Prostate gland (tissue), 2 donors: ENCODE measurements at regions not wholly inside any gene's neighbourhood (a gene's known extent, or its start where the extent isn't known, plus 50 kb on each side); places are given as distances from the start of the nearest gene placed in this dataset.

Source experiments
- DNase-seq: peaks from one replicate; pipeline ENCODE4 v3.0.0-alpha.2; 2019; ENCODE audit warnings: low spot score
- H3K27ac ChIP-seq, 2 donors: fragments of 200-600 bp; sonication (generic); 2 replicates each; pipeline ENCODE4 v1.5.1; 2017 to 2019
- H3K27me3 ChIP-seq: fragments of 200-600 bp; sonication (generic); replicated peaks from 2 replicates; pipeline ENCODE4 v1.5.1; 2019; ENCODE audit not compliant: insufficient read depth
- H3K36me3 ChIP-seq, 2 donors: fragments of 200-600 bp; sonication (generic); 1 replicate in 1 of 2; 2 replicates in 1 of 2; pipeline versions ENCODE4 v1.5.1 to v1.8.1; 2017 to 2019
- H3K4me1 ChIP-seq: fragments of 200-600 bp; sonication (generic); replicated peaks from 2 replicates; pipeline ENCODE4 v1.5.1; 2019
- H3K4me3 ChIP-seq, 2 donors: fragments of 200-600 bp; sonication (generic); 2 replicates each; pipeline ENCODE4 v1.5.1; 2017 to 2019
- H3K9me3 ChIP-seq: fragments of 200-600 bp; sonication (generic); 2 replicates; pipeline ENCODE4 v1.5.1; 2017
- CTCF ChIP-seq, 4 experiments: fragments of 200-600 bp in 2 of 4; fragments of 450-650 bp in 2 of 4; sonication (generic) in 2 of 4; IDR thresholded peaks; 1 replicate in 3 of 4; 2 replicates in 1 of 4; pipeline ENCODE4 v1.5.1; 2016 to 2019; ENCODE audit warnings: antibody characterized with exemption in 4 of 4, mild to moderate bottlenecking in 2 of 4, moderate library complexity in 2 of 4
- POLR2A ChIP-seq: fragments of 450-650 bp; IDR thresholded peaks from one replicate; pipeline ENCODE4 v1.6.1; 2016; ENCODE audit warnings: antibody characterized with exemption, mild to moderate bottlenecking
- POLR2AphosphoS5 ChIP-seq: sonication (generic); formaldehyde crosslinking; IDR thresholded peaks from one replicate; pipeline ENCODE4 v1.6.1; 2017; ENCODE audit warnings: antibody characterized with exemption
- WGBS: methylation state at CpG from one replicate; pipeline ENCODE4 v1.1.5; 2018; 5-methylcytosine and 5-hydroxymethylcytosine counted together
- intact Hi-C: fragments of 100-400 bp; cut with DNase I; formaldehyde crosslinking; loops from one replicate; pipeline ENCODE4 v1.14.2; 2022

- 92% methylated on average over 8 of the region's 8 CpGs for WGBS
- no peaks in the 10 kb centered on the region for H3K4me1 ChIP-seq
- no peaks in the 10 kb centered on the region for H3K36me3 ChIP-seq
- no peak overlapping the region for H3K4me3 ChIP-seq
- no peak overlapping the region for H3K27ac ChIP-seq
- H3K9me3 ChIP-seq: no peaks in the 10 kb centered on the region
- no peak for TF ChIP-seq POLR2AphosphoS5
- no peak for TF ChIP-seq POLR2A
- no peak for TF ChIP-seq CTCF (IDR thresholded peaks at IDR 0.05)
- intact Hi-C loops: no loop called here
- DNase-seq: no peak
- no peaks in the 10 kb centered on the region for H3K27me3 ChIP-seq
Observed at GRCh38 chr22:48659404-48659996, 1168.2 kb downstream of the BRD1 start.

- TF ChIP-seq POLR2A (no peak), CTCF (IDR thresholded peaks at IDR 0.05) (no peak), POLR2AphosphoS5 (no peak)
- Histone ChIP-seq H3K9me3 (no peaks in the 10 kb centered on the region), H3K4me1 (no peaks in the 10 kb centered on the region), H3K36me3 (no peaks in the 10 kb centered on the region), H3K27ac (no peak overlapping the region), H3K27me3 (no peaks in the 10 kb centered on the region), H3K4me3 (no peak overlapping the region)
- WGBS: 91% methylated on average over 17 of the region's 18 CpGs
- intact Hi-C loops: no loop called here
- DNase-seq: no peak
Observed at GRCh38 chr22:48658871-48659270, 1168.8 kb downstream of the BRD1 start.

- WGBS: 88% methylated on average over 15 of the region's 15 CpGs
Observed at GRCh38 chr22:48658246-48658645, 1169.4 kb downstream of the BRD1 start.

GRCh38 chr22:48654492-48654891 lies 1173.2 kb downstream of the BRD1 start:
- intact Hi-C loops: no loop called here
- no peaks in the 10 kb centered on the region for H3K9me3 ChIP-seq
- no peaks in the 10 kb centered on the region for H3K36me3 ChIP-seq
- TF ChIP-seq POLR2A (no peak), CTCF (IDR thresholded peaks at IDR 0.05) (no peak), POLR2AphosphoS5 (no peak)
- H3K27me3 ChIP-seq: no peaks in the 10 kb centered on the region
- no peak for DNase-seq
- no peak overlapping the region for H3K27ac ChIP-seq
- no peak overlapping the region for H3K4me3 ChIP-seq
- no peaks in the 10 kb centered on the region for H3K4me1 ChIP-seq
- 66% methylated on average over 9 of the region's 9 CpGs for WGBS

More at GRCh38 chr22:48658246-48658645, 1169.4 kb downstream of the BRD1 start:
- Histone ChIP-seq H3K27ac (no peak overlapping the region), H3K4me1 (no peaks in the 10 kb centered on the region), H3K4me3 (no peak overlapping the region), H3K9me3 (no peaks in the 10 kb centered on the region), H3K36me3 (no peaks in the 10 kb centered on the region), H3K27me3 (no peaks in the 10 kb centered on the region)
- TF ChIP-seq POLR2A (no peak), CTCF (IDR thresholded peaks at IDR 0.05) (no peak), POLR2AphosphoS5 (no peak)
- DNase-seq: no peak
- intact Hi-C loops: no loop called here

- 47% methylated on average over 5 of the region's 18 CpGs for WGBS
- intact Hi-C loops: no loop called here
- H3K4me1 ChIP-seq: no peaks in the 10 kb centered on the region
- TF ChIP-seq POLR2AphosphoS5: no peak
- no peak for TF ChIP-seq CTCF (IDR thresholded peaks at IDR 0.05)
- TF ChIP-seq POLR2A: no peak
- DNase-seq: no peak
- H3K9me3 ChIP-seq: no peaks in the 10 kb centered on the region
- no peaks in the 10 kb centered on the region for H3K36me3 ChIP-seq
- no peak overlapping the region for H3K27ac ChIP-seq
- no peak overlapping the region for H3K4me3 ChIP-seq
- no peaks in the 10 kb centered on the region for H3K27me3 ChIP-seq
Observed at GRCh38 chr22:48653929-48654328, 1173.7 kb downstream of the BRD1 start.
